ENCODE measurements at regions not wholly inside any gene's neighbourhood (a gene's known extent, or its start where the extent isn't known, plus 50 kb on each side); places are given as distances from the start of the nearest gene placed in this dataset.

Small RNA genes in the stretch of these regions (small RNA-seq; reads per million reads assigned to genes)
- 0 reads per million in 6 experiments for gene PARP4P3

Data from A549 (cell line).